GM10248 (cell line): ENCODE measurements at regions not wholly inside any gene's neighbourhood (a gene's known extent, or its start where the extent isn't known, plus 50 kb on each side); places are given as distances from the start of the nearest gene placed in this dataset.

Source experiments
- CTCF ChIA-PET: fragments of 300-600 bp; sonication (Branson Sonifier 250); formaldehyde crosslinking; extraction: SDS; loops from one replicate; lab custom pipeline; 2021; ENCODE audit warnings: antibody characterized with exemption; lab: Yijun Ruan, JAX
- POLR2A ChIA-PET: fragments of 350-650 bp; sonication (Branson Sonifier 250); formaldehyde crosslinking; extraction: SDS; loops from one replicate; lab custom pipeline; 2020; ENCODE audit warnings: antibody characterized with exemption; lab: Yijun Ruan, JAX
- DNase-seq: peaks from one replicate; pipeline ENCODE4 v3.0.0; 2012; ENCODE audit errors: extremely low spot score
- CTCF ChIP-seq: IDR thresholded peaks from 2 replicates; pipeline ENCODE4 v1.5.1; 2012; ENCODE audit warnings: mild to moderate bottlenecking, low read depth; ENCODE audit errors: extremely low read depth, missing control alignments, control extremely low read depth

- TF ChIP-seq CTCF = no peak
- no peak for DNase-seq
- ChIA-PET CTCF (interaction anchor here (1.3 kb wide), 1 partner anchor 18 kb away, joined by 4 read pairs; no protein-coding TSS in a partner anchor), POLR2A (no interaction called here)
Measured at GRCh38 chr2:71824436-71824835, 323.2 kb downstream of the CYP26B1 start.

GRCh38 chr2:71823526-71823925 is 324.1 kb downstream of the CYP26B1 start:
- DNase-seq = no peak
- ChIA-PET CTCF (interaction anchor here (1.1 kb wide), 1 partner anchor 12 kb away, joined by 4 read pairs; no protein-coding TSS in a partner anchor), POLR2A (no interaction called here)
- no peak for TF ChIP-seq CTCF

- CTCF ChIA-PET = interaction anchor here (1.0 to 1.1 kb wide), 2 partner anchors 10 to 11 kb away, joined by 3 to 4 read pairs; no protein-coding TSS in a partner anchor
- no peak for TF ChIP-seq CTCF
- POLR2A ChIA-PET = no interaction called here
- no peak for DNase-seq
Measured at GRCh38 chr2:71822463-71822862, 325.2 kb downstream of the CYP26B1 start.

- no peak for TF ChIP-seq CTCF
- no peak for DNase-seq
- CTCF ChIA-PET = interaction anchor here (1.0 kb wide), 1 partner anchor 11 kb away, joined by 3 read pairs; no protein-coding TSS in a partner anchor
- POLR2A ChIA-PET = no interaction called here
Measured at GRCh38 chr2:71821856-71822255, 325.8 kb downstream of the CYP26B1 start.

GRCh38 chr2:71816815-71817214 is 330.8 kb downstream of the CYP26B1 start:
- POLR2A ChIA-PET = no interaction called here
- CTCF ChIA-PET = interaction anchor here (2.8 kb wide), 1 partner anchor 12 kb away, joined by 8 read pairs; no protein-coding TSS in a partner anchor
- TF ChIP-seq CTCF = no peak
- no peak for DNase-seq

GRCh38 chr2:71815701-71816474 is 331.8 kb downstream of the CYP26B1 start:
- no peak for DNase-seq
- POLR2A ChIA-PET = no interaction called here
- TF ChIP-seq CTCF = no peak
- CTCF ChIA-PET = interaction anchor here (2.8 to 7.0 kb wide), 2 partner anchors 11 to 18 kb away, joined by 8 to 38 read pairs; no protein-coding TSS in a partner anchor
